Esophagus muscularis mucosa (tissue), 4 donors: ENCODE measurements at regions not wholly inside any gene's neighbourhood (a gene's known extent, or its start where the extent isn't known, plus 50 kb on each side); places are given as distances from the start of the nearest gene placed in this dataset.

Source experiments
- CTCF ChIP-seq, 3 experiments: fragments of 200-600 bp in 2 of 3; fragments of 450-650 bp in 1 of 3; sonication (generic) in 2 of 3; IDR thresholded peaks; one replicate each; pipeline ENCODE4 v1.5.1; 2017 to 2019; ENCODE audit warnings: antibody characterized with exemption in 3 of 3, mild to moderate bottlenecking in 2 of 3, moderate library complexity in 1 of 3
- EP300 ChIP-seq: sonication (generic); formaldehyde crosslinking; IDR thresholded peaks from one replicate; pipeline ENCODE4 v1.6.1; 2017; ENCODE audit warnings: antibody characterized with exemption
- POLR2AphosphoS5 ChIP-seq, 2 donors: sonication (generic); formaldehyde crosslinking; IDR thresholded peaks; one replicate each; pipeline ENCODE4 v1.6.1; 2017; ENCODE audit warnings: antibody characterized with exemption in 2 of 2

DNA sequence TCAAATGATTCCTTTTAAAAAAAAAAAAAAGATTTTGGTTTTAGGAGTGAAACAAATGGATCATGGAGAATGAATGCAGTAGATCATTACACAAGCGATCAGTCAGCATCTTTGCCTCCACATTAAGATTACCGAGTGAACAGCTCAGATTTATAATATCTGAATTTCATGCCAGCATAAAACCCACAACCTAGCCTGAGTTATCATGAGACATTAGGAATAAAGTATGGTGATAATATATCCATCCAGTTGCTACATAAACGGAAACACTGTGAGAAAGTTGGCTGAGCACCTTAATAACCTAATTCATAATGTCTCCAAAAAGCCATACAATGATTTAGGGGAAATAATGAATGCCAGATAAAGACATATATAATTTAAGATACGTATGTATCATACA, 553.1 kb upstream of the TUSC1 start:
- TF ChIP-seq CTCF (IDR thresholded peaks at IDR 0.05) (no peak), EP300 (no peak), POLR2AphosphoS5 (IDR thresholded peaks at IDR 0.05) (no peak)
